Mucosa of descending colon (tissue), 3 donors: ENCODE measurements at regions not wholly inside any gene's neighbourhood (a gene's known extent, or its start where the extent isn't known, plus 50 kb on each side); places are given as distances from the start of the nearest gene placed in this dataset.

Experiments used
- ATAC-seq: fragments of 200-7000 bp; cut with Tn5 transposase; one replicate; pipeline ENCODE4 v1.9.1; 2020; ENCODE audit warnings: mild to moderate bottlenecking, moderate library complexity
- DNase-seq, 3 donors: peaks; one replicate each; pipeline ENCODE4 v3.0.0-alpha.2; 2020
- H3K36me3 ChIP-seq: fragments of 200-600 bp; one replicate; pipeline ENCODE4 v1.8.0; 2021; ENCODE audit warnings: low read depth, mild to moderate bottlenecking
- H3K4me1 ChIP-seq: fragments of 200-600 bp; one replicate; pipeline ENCODE4 v1.8.0; 2021; ENCODE audit warnings: low read depth, mild to moderate bottlenecking
- H3K4me3 ChIP-seq: fragments of 200-600 bp; one replicate; pipeline ENCODE4 v1.8.0; 2021; ENCODE audit warnings: mild to moderate bottlenecking
- H3K9me3 ChIP-seq: fragments of 200-600 bp; one replicate; pipeline ENCODE4 v1.8.0; 2021; ENCODE audit warnings: mild to moderate bottlenecking
- intact Hi-C, 2 donors: fragments of 100-400 bp; cut with DNase I in 1 of 2; cut with micrococcal nuclease in 1 of 2; formaldehyde crosslinking; loops; one replicate each; pipeline versions ENCODE4 v1.11.0 to v1.11.1; 2022; cut with DNase I, micrococcal nuclease
- TF ChIP-seq, protein P1 (sequence below): fragments of 200-600 bp; IDR thresholded peaks from one replicate; pipeline ENCODE4 v1.8.0; 2022; ENCODE audit warnings: antibody characterized with exemption, mild to moderate bottlenecking
- donor health status: DM: no; HTN: no; CAD: no; lungs with moderate emphysema.
- donor health status: DM: no; HTN: no; CAD: no.
- donor health status: DM: no; HTN: yes; CAD: no.

DNA sequence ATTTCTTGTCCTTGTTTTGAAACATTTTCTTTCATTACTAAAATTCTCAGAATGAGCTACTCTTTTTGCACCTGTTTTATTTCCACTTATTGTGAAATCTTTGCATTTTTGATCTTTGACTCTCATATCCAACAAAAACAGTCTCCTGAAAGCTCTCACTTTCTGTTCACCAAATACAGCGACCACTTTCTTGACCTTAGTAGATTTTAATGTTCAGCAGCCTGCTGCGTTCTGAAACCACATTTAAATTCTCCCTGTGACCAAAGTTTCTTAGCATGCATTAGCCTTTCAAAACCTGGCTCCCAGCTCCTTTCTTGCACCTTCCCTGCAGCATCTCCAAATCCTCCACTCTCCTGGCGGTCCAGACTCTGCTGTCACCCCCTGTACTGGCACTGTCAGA lies 404.4 kb upstream of the PDE3A start:
- TF ChIP-seq, protein P1, sequence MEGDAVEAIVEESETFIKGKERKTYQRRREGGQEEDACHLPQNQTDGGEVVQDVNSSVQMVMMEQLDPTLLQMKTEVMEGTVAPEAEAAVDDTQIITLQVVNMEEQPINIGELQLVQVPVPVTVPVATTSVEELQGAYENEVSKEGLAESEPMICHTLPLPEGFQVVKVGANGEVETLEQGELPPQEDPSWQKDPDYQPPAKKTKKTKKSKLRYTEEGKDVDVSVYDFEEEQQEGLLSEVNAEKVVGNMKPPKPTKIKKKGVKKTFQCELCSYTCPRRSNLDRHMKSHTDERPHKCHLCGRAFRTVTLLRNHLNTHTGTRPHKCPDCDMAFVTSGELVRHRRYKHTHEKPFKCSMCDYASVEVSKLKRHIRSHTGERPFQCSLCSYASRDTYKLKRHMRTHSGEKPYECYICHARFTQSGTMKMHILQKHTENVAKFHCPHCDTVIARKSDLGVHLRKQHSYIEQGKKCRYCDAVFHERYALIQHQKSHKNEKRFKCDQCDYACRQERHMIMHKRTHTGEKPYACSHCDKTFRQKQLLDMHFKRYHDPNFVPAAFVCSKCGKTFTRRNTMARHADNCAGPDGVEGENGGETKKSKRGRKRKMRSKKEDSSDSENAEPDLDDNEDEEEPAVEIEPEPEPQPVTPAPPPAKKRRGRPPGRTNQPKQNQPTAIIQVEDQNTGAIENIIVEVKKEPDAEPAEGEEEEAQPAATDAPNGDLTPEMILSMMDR, result no peak
- intact Hi-C loops, result no loop called here
- no peak for ATAC-seq

DNA sequence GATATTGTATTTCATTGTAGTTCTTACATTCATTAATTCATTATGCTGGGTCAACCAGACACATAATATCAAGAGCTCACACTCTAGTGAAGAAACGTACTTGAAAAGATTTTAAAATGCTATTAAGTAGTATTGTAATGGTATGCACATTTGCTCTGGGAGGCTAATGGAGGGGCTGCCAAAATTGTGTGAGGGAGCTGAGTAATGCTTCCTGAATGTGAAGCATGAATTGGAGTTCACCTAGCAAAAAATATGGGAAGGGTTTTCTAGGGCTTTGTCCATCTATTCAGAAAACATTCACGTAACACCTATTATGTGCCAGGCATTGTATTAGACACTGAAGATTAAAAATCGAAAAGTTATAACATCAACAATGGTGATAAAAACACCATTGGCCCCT lies 403.8 kb upstream of the PDE3A start:
- intact Hi-C loops, result no loop called here
- TF ChIP-seq, protein P1, result no peak
- no peak for DNase-seq
- Histone ChIP-seq H3K4me3 (no peak overlapping the region), H3K9me3 (no peaks in the 10 kb centered on the region), H3K36me3 (no peaks in the 10 kb centered on the region), H3K4me1 (no peaks in the 10 kb centered on the region)
- no peak for ATAC-seq

More for the DNA sequence above, 404.4 kb upstream of the PDE3A start:
- Histone ChIP-seq H3K4me3 (no peak overlapping the region), H3K36me3 (no peaks in the 10 kb centered on the region), H3K9me3 (no peaks in the 10 kb centered on the region), H3K4me1 (no peaks in the 10 kb centered on the region)
- no peak for DNase-seq

DNA sequence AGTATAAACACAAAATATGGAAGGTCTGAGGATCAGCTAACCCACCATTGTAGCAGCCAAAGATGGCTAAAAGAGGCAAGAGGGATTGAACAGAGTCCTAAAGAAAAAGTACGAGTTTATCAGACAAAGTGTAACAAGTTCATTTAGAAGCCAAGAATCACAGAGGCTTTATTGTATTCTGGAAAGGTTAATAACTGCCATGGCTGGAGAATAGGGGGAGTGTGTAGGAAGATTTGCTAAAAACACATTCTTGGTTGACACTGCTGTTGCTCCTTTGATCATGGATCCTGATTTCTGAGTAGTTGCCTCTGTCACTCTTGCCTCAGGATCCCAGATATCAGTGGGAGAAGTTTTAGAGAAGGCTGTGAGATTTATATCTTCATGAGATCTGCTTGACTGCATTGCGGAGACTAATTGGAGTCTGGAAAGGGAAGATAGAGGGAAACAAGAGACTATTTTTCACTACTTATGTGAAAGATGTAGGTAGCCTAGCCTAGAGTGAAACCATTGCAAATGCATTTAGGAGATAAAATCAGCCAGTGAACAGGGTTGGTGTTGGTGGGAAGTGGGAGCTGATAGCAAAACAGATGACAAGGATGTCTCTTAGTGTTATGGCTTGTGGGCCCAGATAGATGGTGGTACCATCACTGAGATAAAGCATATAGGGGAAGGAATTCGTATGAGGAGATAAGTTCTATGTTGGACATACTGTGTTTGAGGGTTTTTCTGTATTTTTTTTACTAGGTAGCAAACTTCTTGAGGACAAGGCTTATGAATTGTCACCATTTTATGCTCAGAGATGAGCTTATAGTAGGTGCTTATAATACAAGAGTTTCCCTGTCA lies 402.9 kb upstream of the PDE3A start:
- H3K36me3 ChIP-seq, result no peaks in the 10 kb centered on the region
- intact Hi-C loops, result no loop called here
- ATAC-seq (no peak), DNase-seq (no peak)
- TF ChIP-seq, protein P1, result no peak
- H3K4me1 ChIP-seq, result no peaks in the 10 kb centered on the region
- no peaks in the 10 kb centered on the region for H3K9me3 ChIP-seq
- no peak overlapping the region for H3K4me3 ChIP-seq

DNA sequence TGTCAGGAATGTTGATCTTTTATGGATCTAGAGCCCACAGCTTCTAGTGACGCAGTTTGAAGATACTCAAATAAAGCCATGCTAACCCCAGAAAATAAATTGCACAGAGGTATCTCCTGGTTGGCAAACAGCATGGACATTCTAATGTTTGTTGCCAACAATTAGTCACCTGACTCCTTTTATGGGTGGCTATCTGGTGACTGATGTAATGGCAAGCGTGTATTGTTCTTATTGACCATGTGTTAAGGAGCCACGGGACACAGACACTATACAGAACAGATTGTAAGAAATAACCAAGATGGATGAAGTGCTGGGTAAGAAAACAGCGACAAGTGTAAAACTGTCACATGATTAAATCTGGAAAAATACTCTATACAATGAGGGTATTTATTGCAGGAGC lies 401.3 kb upstream of the PDE3A start:
- ATAC-seq, result no peak
- intact Hi-C loops, result no loop called here
- TF ChIP-seq, protein P1, result no peak
- no peak overlapping the region for H3K4me3 ChIP-seq
- H3K36me3 ChIP-seq, result no peaks in the 10 kb centered on the region
- no peak for DNase-seq
- H3K9me3 ChIP-seq, result no peaks in the 10 kb centered on the region
- no peaks in the 10 kb centered on the region for H3K4me1 ChIP-seq

DNA sequence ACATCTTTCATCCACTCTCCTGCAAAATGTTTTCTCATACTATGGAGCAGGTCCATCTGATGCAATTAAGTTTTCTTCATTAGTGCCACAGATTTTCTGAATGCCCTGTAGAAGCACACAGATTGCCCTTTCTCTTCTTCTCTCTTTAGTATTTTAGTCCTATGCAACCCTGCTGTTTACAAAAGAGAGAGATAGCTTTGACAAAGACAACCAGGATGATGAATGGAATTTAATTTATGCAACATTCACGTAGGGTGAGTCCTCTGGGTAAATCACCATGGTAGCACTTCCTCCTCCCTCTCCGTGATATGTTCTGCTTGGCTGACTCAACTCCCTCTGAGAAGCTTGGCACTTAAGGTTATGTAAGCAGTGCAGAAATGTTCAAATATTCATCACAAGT lies 400.9 kb upstream of the PDE3A start:
- Histone ChIP-seq H3K9me3 (no peaks in the 10 kb centered on the region), H3K4me1 (no peaks in the 10 kb centered on the region), H3K4me3 (no peak overlapping the region), H3K36me3 (no peaks in the 10 kb centered on the region)
- TF ChIP-seq, protein P1, result no peak
- intact Hi-C loops, result no loop called here
- DNase-seq, result no peak
- ATAC-seq, result peak; percentile 58
